ENCODE measurements at regions not wholly inside any gene's neighbourhood (a gene's known extent, or its start where the extent isn't known, plus 50 kb on each side); places are given as distances from the start of the nearest gene placed in this dataset.

GRCh38 chr10:59073456-59074053 is 102.9 kb upstream of the PHYHIPL start:
- DNase-seq (ENCODE audit: low spot score) (no peak), ATAC-seq (ENCODE audit: insufficient number of reproducible peaks, low FRiP score, low read depth) (no peak)
- peaks cover 19 to 31% of the 10 kb centered on the region in 2 donors for H3K4me1 ChIP-seq (ENCODE audit: control insufficient read depth in 1 of 2, low read depth in 2 of 2)
- no peaks in the 10 kb centered on the region for H3K36me3 ChIP-seq
- H3K27me3 ChIP-seq (replicated peaks; ENCODE audit: insufficient read depth), result no peaks in the 10 kb centered on the region
- TF ChIP-seq, protein P1, sequence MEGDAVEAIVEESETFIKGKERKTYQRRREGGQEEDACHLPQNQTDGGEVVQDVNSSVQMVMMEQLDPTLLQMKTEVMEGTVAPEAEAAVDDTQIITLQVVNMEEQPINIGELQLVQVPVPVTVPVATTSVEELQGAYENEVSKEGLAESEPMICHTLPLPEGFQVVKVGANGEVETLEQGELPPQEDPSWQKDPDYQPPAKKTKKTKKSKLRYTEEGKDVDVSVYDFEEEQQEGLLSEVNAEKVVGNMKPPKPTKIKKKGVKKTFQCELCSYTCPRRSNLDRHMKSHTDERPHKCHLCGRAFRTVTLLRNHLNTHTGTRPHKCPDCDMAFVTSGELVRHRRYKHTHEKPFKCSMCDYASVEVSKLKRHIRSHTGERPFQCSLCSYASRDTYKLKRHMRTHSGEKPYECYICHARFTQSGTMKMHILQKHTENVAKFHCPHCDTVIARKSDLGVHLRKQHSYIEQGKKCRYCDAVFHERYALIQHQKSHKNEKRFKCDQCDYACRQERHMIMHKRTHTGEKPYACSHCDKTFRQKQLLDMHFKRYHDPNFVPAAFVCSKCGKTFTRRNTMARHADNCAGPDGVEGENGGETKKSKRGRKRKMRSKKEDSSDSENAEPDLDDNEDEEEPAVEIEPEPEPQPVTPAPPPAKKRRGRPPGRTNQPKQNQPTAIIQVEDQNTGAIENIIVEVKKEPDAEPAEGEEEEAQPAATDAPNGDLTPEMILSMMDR (IDR thresholded peaks at IDR 0.05), result no peak
- H3K9me3 ChIP-seq, result no peaks in the 10 kb centered on the region
- no peak overlapping the region for H3K4me3 ChIP-seq
- no peak overlapping the region for H3K27ac ChIP-seq

DNA sequence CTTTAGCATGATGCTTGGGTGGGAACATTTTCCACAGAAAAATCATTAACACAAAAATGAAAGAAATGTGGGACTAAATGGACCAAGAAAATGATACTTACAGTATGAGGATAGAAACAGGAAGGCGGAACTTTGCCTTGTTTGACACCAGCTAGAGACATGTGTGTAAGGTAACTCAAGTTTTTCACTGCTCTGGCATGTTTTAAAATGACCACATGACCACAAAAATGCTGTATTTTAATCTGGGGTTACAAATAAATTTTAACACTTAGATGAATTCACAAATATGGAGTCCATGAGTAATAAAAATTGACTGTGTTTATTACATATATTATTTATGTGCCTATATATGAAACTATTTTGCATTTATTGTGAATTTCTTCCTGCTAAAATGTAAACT is 100.9 kb upstream of the PHYHIPL start:
- Histone ChIP-seq H3K9me3 (no peaks in the 10 kb centered on the region), H3K27me3 (replicated peaks; ENCODE audit: insufficient read depth) (no peaks in the 10 kb centered on the region), H3K4me1 (ENCODE audit: control insufficient read depth in 1 of 2, low read depth in 2 of 2) (peaks cover 34 to 50% of the 10 kb centered on the region in 2 donors), H3K36me3 (no peaks in the 10 kb centered on the region), H3K4me3 (no peak overlapping the region), H3K27ac (peak overlapping the region in 1 of 2 donors; percentile 88)
- ATAC-seq (ENCODE audit: insufficient number of reproducible peaks, low FRiP score, low read depth) (no peak), DNase-seq (ENCODE audit: low spot score) (no peak)
- TF ChIP-seq, protein P1 (IDR thresholded peaks at IDR 0.05), result no peak

DNA sequence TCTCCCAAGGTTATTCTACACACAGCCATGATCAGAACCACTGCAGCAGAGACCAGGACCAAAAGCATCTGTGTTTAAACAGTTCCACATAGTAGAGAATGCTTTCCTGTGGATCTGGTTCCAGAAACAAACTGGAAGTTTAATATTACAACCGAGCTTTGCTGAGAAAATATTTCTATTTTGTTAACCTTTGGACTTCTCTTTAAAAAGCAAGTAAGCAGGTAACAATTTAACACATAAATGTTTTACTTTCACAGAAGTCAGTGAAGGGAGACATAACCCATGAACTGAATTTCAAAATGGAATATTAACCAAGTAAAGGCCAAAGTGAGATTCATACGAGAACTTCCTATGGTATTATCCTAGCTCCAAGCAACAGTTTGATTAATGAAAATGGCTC is 98.6 kb upstream of the PHYHIPL start:
- Histone ChIP-seq H3K9me3 (no peaks in the 10 kb centered on the region), H3K27me3 (replicated peaks; ENCODE audit: insufficient read depth) (no peaks in the 10 kb centered on the region), H3K36me3 (no peaks in the 10 kb centered on the region), H3K4me3 (no peak overlapping the region), H3K27ac (peak overlapping the region; percentile 88 to 94), H3K4me1 (ENCODE audit: control insufficient read depth in 1 of 2, low read depth in 2 of 2) (peaks cover 52 to 73% of the 10 kb centered on the region in 2 donors)
- no peak for ATAC-seq (ENCODE audit: insufficient number of reproducible peaks, low FRiP score, low read depth)
- TF ChIP-seq, protein P1 (IDR thresholded peaks at IDR 0.05), result no peak
- no peak for DNase-seq (ENCODE audit: low spot score)

GRCh38 chr10:59078978-59079377 is 97.5 kb upstream of the PHYHIPL start:
- ATAC-seq (ENCODE audit: insufficient number of reproducible peaks, low FRiP score, low read depth), result no peak
- peak overlapping the region; percentile 88 to 94 for H3K27ac ChIP-seq
- no peaks in the 10 kb centered on the region for H3K27me3 ChIP-seq (replicated peaks; ENCODE audit: insufficient read depth)
- H3K4me3 ChIP-seq, result no peak overlapping the region
- DNase-seq (ENCODE audit: low spot score), result no peak
- H3K9me3 ChIP-seq, result no peaks in the 10 kb centered on the region
- peaks cover 52 to 78% of the 10 kb centered on the region in 2 donors for H3K4me1 ChIP-seq (ENCODE audit: control insufficient read depth in 1 of 2, low read depth in 2 of 2)
- no peaks in the 10 kb centered on the region for H3K36me3 ChIP-seq
- TF ChIP-seq, protein P1 (IDR thresholded peaks at IDR 0.05), result no peak

DNA sequence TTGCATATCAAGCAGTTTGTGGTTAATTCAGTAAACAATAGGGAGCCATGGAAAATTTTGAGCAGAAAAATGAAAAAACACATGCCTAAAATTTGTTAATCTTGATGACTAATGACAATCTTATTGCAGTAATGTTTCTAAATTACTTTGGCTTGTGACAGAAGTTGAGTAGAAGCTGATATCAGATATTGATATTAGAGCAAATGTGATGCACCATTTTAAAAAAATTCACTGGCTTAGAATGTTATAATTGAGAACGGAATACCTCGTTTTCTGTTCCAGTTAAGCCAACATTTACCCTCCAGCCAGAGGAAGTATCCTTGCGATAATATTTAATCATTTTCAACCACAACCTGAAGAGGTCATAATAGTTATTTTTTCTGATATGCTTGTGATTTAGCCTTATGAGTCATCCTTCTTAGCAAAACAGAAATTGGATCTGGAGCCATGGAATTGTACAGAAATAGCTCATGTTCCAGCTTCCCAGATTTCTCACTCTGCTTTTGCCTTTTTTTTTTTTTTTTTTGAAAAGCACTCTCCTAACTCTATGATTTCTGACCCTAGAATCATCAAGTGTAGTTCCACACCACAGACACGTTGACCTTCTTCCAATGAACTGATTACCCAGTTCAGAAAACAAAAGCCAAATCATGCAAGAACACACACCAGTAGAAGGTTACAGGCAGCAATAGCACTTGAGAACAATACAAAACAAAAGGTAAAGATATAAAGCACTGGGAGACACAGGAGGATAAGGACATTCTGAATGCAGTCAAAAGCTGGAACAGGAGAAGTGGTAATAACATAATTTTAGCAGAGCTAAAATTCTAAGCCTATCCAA is 96.8 kb upstream of the PHYHIPL start:
- Histone ChIP-seq H3K27ac (peak overlapping the region; percentile 88 to 94), H3K27me3 (replicated peaks; ENCODE audit: insufficient read depth) (no peaks in the 10 kb centered on the region), H3K9me3 (no peaks in the 10 kb centered on the region), H3K36me3 (no peaks in the 10 kb centered on the region), H3K4me1 (ENCODE audit: control insufficient read depth in 1 of 2, low read depth in 2 of 2) (peaks cover 52 to 78% of the 10 kb centered on the region in 2 donors), H3K4me3 (no peak overlapping the region)
- TF ChIP-seq, protein P1 (IDR thresholded peaks at IDR 0.05), result no peak
- DNase-seq (ENCODE audit: low spot score), result no peak
- ATAC-seq (ENCODE audit: insufficient number of reproducible peaks, low FRiP score, low read depth), result peak; percentile 89
